KMS-11 (cell line): ENCODE measurements at regions not wholly inside any gene's neighbourhood (a gene's known extent, or its start where the extent isn't known, plus 50 kb on each side); places are given as distances from the start of the nearest gene placed in this dataset.

Source experiments
- H2AFZ ChIP-seq: fragments of 200-600 bp; sonication (generic); 2 replicates; pipeline ENCODE4 v1.6.1; 2016; ENCODE audit warnings: antibody characterized with exemption, mixed run types, low read depth
- H3K27ac ChIP-seq: fragments of 200-600 bp; sonication (generic); 2 replicates; pipeline ENCODE4 v1.6.1; 2016; ENCODE audit warnings: mild to moderate bottlenecking, mixed run types
- H3K27me3 ChIP-seq: fragments of 200-600 bp; sonication (generic); 2 replicates; pipeline ENCODE4 v1.6.1; 2017; ENCODE audit warnings: mild to moderate bottlenecking, low read depth, mixed run types, moderate library complexity; ENCODE audit not compliant: insufficient read depth
- H3K36me3 ChIP-seq: fragments of 200-600 bp; sonication (generic); 2 replicates; pipeline ENCODE4 v1.6.1; 2017; ENCODE audit warnings: mild to moderate bottlenecking, mixed run types; ENCODE audit not compliant: insufficient read depth
- H3K4me1 ChIP-seq: fragments of 200-600 bp; sonication (generic); 2 replicates; pipeline ENCODE4 v1.6.1; 2016; ENCODE audit warnings: mild to moderate bottlenecking, low read depth, mixed run types; ENCODE audit not compliant: poor library complexity, severe bottlenecking
- H3K4me2 ChIP-seq: fragments of 200-600 bp; sonication (generic); 2 replicates; pipeline ENCODE4 v1.7.0; 2016; ENCODE audit warnings: mild to moderate bottlenecking, mixed run types
- H3K4me3 ChIP-seq: fragments of 200-600 bp; sonication (generic); IDR thresholded peaks from 2 replicates; pipeline ENCODE4 v1.6.1; 2017; ENCODE audit warnings: low read depth, low read length, mixed read lengths; ENCODE audit not compliant: insufficient read depth
- H3K79me2 ChIP-seq: fragments of 200-600 bp; sonication (generic); 2 replicates; pipeline ENCODE4 v1.6.1; 2016; ENCODE audit warnings: low read depth, mixed run types; ENCODE audit not compliant: insufficient read depth
- H3K9ac ChIP-seq: fragments of 200-600 bp; sonication (generic); 2 replicates; pipeline ENCODE4 v1.6.1; 2016; ENCODE audit warnings: mild to moderate bottlenecking, mixed run types
- H4K20me1 ChIP-seq: fragments of 200-600 bp; sonication (generic); 2 replicates; pipeline ENCODE4 v1.6.1; 2016; ENCODE audit warnings: mild to moderate bottlenecking, mixed run types; ENCODE audit not compliant: insufficient read depth
- TF ChIP-seq, protein P1 (sequence below): fragments of 200-600 bp; sonication (generic); conservative IDR thresholded peaks from 2 replicates; pipeline ENCODE4 v1.6.1; 2017; ENCODE audit warnings: low read depth, mild to moderate bottlenecking, antibody characterized with exemption, low read length, moderate library complexity, mixed read lengths

DNA sequence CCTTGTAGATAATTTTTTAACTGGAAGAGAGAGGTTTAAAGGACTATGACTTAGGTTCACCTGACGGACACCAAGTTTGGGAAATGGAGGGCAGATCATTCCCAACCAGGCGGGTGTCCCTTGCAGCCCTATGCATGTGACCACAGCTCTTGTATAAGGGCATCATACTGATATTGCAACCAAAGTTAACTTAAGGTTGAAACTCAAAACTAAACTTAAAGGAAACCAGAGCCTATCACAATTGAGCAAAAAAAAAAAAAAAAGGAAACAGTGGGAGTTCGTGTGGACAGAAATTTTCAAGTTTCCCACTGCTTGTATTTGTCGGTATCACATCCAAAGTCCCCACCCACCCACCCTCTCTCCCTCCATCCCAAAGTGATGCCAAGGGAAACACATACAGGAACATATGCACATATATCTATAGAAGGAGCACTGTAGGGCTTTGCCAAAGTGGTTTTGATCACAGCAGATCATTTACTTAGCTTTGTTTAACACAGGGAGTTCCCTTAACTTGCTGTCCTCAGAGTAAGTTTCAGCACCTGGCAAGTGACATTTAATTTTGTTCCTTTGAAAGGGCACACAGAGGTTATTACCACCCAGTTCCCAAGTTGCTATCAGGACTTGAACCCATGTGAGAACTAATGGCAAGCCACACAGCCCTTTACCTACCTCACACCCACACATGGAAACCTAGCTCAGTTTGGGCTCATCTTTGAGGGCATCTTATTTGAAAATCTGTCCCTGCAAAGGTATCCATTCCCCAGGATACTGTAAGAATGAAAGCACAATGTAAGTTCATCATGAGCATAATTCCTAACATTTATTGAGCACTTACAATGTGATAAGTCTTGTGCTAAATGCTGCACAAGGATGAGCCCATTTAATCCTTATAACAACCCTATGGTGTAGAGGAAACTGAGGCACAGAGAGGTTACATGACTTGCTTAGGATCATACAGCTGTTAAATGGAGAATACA is 204.5 kb upstream of the CMC1 start:
- Histone ChIP-seq H3K4me2 (no peak overlapping the region), H3K27ac (no peak overlapping the region), H3K36me3 (no peaks in the 10 kb centered on the region), H4K20me1 (no peaks in the 10 kb centered on the region), H3K79me2 (no peaks in the 10 kb centered on the region), H3K27me3 (no peaks in the 10 kb centered on the region), H3K9ac (no peak overlapping the region), H3K4me1 (peaks cover 3% of the 10 kb centered on the region), H3K4me3 (no peak overlapping the region), H2AFZ (no peak overlapping the region)
- TF ChIP-seq, protein P1, sequence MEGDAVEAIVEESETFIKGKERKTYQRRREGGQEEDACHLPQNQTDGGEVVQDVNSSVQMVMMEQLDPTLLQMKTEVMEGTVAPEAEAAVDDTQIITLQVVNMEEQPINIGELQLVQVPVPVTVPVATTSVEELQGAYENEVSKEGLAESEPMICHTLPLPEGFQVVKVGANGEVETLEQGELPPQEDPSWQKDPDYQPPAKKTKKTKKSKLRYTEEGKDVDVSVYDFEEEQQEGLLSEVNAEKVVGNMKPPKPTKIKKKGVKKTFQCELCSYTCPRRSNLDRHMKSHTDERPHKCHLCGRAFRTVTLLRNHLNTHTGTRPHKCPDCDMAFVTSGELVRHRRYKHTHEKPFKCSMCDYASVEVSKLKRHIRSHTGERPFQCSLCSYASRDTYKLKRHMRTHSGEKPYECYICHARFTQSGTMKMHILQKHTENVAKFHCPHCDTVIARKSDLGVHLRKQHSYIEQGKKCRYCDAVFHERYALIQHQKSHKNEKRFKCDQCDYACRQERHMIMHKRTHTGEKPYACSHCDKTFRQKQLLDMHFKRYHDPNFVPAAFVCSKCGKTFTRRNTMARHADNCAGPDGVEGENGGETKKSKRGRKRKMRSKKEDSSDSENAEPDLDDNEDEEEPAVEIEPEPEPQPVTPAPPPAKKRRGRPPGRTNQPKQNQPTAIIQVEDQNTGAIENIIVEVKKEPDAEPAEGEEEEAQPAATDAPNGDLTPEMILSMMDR = no peak

DNA sequence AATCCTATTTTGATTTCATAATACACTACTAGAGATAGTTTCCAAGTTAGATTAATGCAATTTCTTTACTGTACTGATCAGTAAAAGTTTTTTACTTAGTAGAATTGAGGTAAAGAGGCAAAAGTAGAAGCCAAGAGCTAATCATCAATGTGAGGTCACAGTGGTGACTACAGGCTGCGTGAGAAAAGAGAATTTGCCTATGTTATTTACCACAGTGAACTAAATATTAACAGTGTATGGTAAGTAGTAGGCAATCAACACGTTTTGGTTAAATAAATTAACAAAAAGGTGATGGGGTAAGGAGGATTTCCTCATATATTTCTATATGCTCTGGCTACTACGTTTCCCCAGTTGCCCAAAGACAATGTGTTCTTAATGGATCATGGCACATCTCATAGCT is 202.2 kb upstream of the CMC1 start:
- Histone ChIP-seq H3K4me2 (no peak overlapping the region), H3K4me3 (no peak overlapping the region), H3K79me2 (no peaks in the 10 kb centered on the region), H2AFZ (no peak overlapping the region), H3K4me1 (peaks cover 3% of the 10 kb centered on the region), H4K20me1 (no peaks in the 10 kb centered on the region), H3K36me3 (no peaks in the 10 kb centered on the region), H3K9ac (no peak overlapping the region), H3K27me3 (no peaks in the 10 kb centered on the region), H3K27ac (no peak overlapping the region)
- TF ChIP-seq, protein P1 = no peak

DNA sequence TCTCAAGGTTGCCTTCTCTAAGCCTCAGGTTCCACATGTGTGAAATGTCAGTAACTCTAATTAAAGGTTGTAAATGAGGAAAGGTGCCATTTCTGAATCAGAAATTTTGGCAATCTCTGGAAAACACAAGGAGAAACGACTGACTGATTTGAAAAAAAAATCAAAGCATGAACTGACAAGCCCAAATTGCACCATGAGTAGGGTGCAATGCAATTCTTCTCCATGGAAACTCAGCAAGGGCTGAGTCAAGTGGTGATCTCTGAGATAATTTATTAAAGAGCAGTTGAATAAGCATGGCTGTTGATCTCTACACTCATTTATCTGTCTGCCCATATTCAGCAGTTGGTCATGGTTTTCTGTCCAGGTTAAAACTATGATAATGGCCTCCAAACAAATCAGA is 201.6 kb upstream of the CMC1 start:
- peaks cover 3% of the 10 kb centered on the region for H3K4me1 ChIP-seq
- H3K4me3 ChIP-seq = no peak overlapping the region
- no peak overlapping the region for H3K9ac ChIP-seq
- no peak overlapping the region for H2AFZ ChIP-seq
- no peaks in the 10 kb centered on the region for H4K20me1 ChIP-seq
- H3K36me3 ChIP-seq = no peaks in the 10 kb centered on the region
- no peaks in the 10 kb centered on the region for H3K27me3 ChIP-seq
- no peaks in the 10 kb centered on the region for H3K79me2 ChIP-seq
- no peak overlapping the region for H3K27ac ChIP-seq
- H3K4me2 ChIP-seq = no peak overlapping the region
- TF ChIP-seq, protein P1 = no peak

DNA sequence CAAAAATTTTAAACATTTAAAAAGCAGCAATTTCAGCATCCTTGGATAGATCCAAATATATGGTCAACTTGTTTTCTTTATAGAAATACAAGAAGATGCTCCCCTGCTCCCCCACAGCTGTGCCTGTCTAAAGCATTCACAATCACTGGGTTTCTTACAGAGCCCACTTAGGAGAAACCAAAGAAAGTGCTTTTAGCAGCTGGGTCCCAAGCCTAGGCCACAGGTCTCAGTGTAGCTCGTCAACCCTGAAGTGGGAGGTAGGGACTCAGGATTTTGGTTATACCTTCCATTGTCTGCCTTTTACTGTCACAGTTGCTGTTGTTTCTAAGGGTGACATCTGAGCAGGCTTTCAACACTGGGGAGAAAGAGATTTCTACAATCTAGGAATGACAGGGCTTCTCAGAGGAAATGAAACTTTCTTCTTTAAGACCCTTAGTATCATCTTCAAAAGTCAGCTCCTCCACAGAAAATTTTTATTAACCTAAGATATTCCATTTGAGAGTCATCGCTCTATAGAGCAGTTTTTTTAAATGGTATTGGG is 199.3 kb upstream of the CMC1 start:
- Histone ChIP-seq H3K4me3 (no peak overlapping the region), H3K36me3 (no peaks in the 10 kb centered on the region), H3K4me1 (no peaks in the 10 kb centered on the region), H3K27ac (no peak overlapping the region), H3K79me2 (no peaks in the 10 kb centered on the region), H4K20me1 (no peaks in the 10 kb centered on the region), H2AFZ (no peak overlapping the region), H3K27me3 (no peaks in the 10 kb centered on the region), H3K9ac (no peak overlapping the region), H3K4me2 (no peak overlapping the region)
- TF ChIP-seq, protein P1 = no peak
